AG04450 (cell line): ENCODE measurements at regions not wholly inside any gene's neighbourhood (a gene's known extent, or its start where the extent isn't known, plus 50 kb on each side); places are given as distances from the start of the nearest gene placed in this dataset.

Experiments
- CTCF ChIA-PET: fragments of 300-600, 350-600 bp; formaldehyde crosslinking; extraction: SDS; loops from one replicate; lab custom pipeline; 2022; ENCODE audit warnings: antibody characterized with exemption, inconsistent platforms; lab: Charles Lee
- POLR2A ChIA-PET: fragments of 350-600 bp; formaldehyde crosslinking; extraction: SDS; loops from one replicate; lab custom pipeline; 2021; ENCODE audit warnings: antibody characterized with exemption, inconsistent platforms; lab: Yijun Ruan, JAX
- DNase-seq: peaks from one replicate; pipeline ENCODE4 v3.0.0-alpha.2; 2011; ENCODE audit warnings: low read depth, low spot score
- H3K27ac ChIP-seq: one replicate; pipeline ENCODE4 v1.5.1; 2012; ENCODE audit warnings: low read depth, low read length, control low read depth
- H3K27me3 ChIP-seq: one replicate; pipeline ENCODE4 v1.6.0; 2012; ENCODE audit warnings: low read length; ENCODE audit not compliant: control insufficient read depth, insufficient read depth
- H3K4me3 ChIP-seq: 2 replicates; pipeline ENCODE4 v1.5.1; 2011; ENCODE audit warnings: mild to moderate bottlenecking, low read depth, low read length, control low read depth
- H3K9me3 ChIP-seq: 2 replicates; pipeline ENCODE4 v1.5.1; 2012; ENCODE audit warnings: low read length; ENCODE audit not compliant: control insufficient read depth, insufficient read depth
- CTCF ChIP-seq: IDR thresholded peaks from 2 replicates; pipeline ENCODE4 v1.5.1; 2011; ENCODE audit warnings: low read depth, low read length, control low read depth, inconsistent platforms

GRCh38 chr7:159253657-159254056 is 109.0 kb upstream of the VIPR2 start:
- Histone ChIP-seq H3K9me3 (peaks cover 34% of the 10 kb centered on the region), H3K27ac (no peak overlapping the region), H3K4me3 (no peak overlapping the region), H3K27me3 (no peaks in the 10 kb centered on the region)
- TF ChIP-seq CTCF = no peak
- ChIA-PET POLR2A (no interaction called here), CTCF (no interaction called here)
- no peak for DNase-seq

GRCh38 chr7:159250471-159250870 is 105.8 kb upstream of the VIPR2 start:
- no peak for DNase-seq
- CTCF ChIA-PET = no interaction called here
- Histone ChIP-seq H3K27me3 (no peaks in the 10 kb centered on the region), H3K9me3 (peaks cover 31% of the 10 kb centered on the region), H3K4me3 (no peak overlapping the region), H3K27ac (no peak overlapping the region)
- TF ChIP-seq CTCF = no peak
- POLR2A ChIA-PET = no interaction called here

GRCh38 chr7:159249671-159250070 is 105.0 kb upstream of the VIPR2 start:
- ChIA-PET CTCF (no interaction called here), POLR2A (no interaction called here)
- no peak for TF ChIP-seq CTCF
- DNase-seq = no peak
- no peaks in the 10 kb centered on the region for H3K27me3 ChIP-seq
- no peak overlapping the region for H3K4me3 ChIP-seq
- no peak overlapping the region for H3K27ac ChIP-seq
- H3K9me3 ChIP-seq = peaks cover 23% of the 10 kb centered on the region

GRCh38 chr7:159247910-159248309 is 103.2 kb upstream of the VIPR2 start:
- no peak overlapping the region for H3K4me3 ChIP-seq
- no peak for TF ChIP-seq CTCF
- peaks cover 14% of the 10 kb centered on the region for H3K9me3 ChIP-seq
- no peaks in the 10 kb centered on the region for H3K27me3 ChIP-seq
- no peak for DNase-seq
- H3K27ac ChIP-seq = no peak overlapping the region
- ChIA-PET CTCF (no interaction called here), POLR2A (no interaction called here)

DNA sequence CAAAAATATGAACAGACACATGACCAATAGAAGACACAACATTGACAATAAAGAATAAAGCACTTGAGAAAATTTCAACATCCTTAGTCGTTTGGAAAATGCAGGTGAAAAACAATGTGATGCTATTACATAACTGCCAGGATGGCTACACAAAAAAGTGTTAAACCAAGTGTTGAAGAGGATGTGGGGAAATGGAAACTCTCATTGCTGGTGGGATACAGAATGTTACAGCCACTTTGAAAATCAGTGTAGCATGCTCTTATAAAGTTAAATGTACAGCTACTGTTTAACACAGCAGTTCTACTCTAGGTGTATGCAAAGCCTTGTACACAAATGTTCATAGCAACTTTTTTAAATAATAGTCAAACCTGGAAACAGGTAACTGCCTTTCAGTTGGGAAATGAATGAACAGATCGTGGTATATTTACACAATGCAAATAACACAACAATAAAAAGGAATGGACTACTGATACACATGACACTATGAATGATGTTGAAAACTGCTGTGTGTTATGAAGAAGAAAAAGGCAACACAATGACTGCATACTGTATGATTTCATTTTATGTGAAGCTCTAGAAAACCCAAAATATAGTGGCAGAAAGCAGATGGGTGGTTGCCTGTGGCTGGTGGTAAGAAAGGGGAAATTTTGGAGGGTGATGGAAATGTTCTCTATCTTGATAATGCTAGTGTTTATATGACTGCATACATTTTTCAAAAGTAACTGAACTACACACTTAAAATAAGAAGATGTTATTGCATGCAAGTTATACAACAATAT is 102.2 kb upstream of the VIPR2 start:
- TF ChIP-seq CTCF = no peak
- Histone ChIP-seq H3K27ac (no peak overlapping the region), H3K4me3 (no peak overlapping the region), H3K9me3 (peaks cover 10% of the 10 kb centered on the region), H3K27me3 (no peaks in the 10 kb centered on the region)
- CTCF ChIA-PET = no interaction called here
- DNase-seq = no peak
- POLR2A ChIA-PET = no interaction called here
